ENCODE measurements at regions not wholly inside any gene's neighbourhood (a gene's known extent, or its start where the extent isn't known, plus 50 kb on each side); places are given as distances from the start of the nearest gene placed in this dataset.

- TF ChIP-seq, protein P1, sequence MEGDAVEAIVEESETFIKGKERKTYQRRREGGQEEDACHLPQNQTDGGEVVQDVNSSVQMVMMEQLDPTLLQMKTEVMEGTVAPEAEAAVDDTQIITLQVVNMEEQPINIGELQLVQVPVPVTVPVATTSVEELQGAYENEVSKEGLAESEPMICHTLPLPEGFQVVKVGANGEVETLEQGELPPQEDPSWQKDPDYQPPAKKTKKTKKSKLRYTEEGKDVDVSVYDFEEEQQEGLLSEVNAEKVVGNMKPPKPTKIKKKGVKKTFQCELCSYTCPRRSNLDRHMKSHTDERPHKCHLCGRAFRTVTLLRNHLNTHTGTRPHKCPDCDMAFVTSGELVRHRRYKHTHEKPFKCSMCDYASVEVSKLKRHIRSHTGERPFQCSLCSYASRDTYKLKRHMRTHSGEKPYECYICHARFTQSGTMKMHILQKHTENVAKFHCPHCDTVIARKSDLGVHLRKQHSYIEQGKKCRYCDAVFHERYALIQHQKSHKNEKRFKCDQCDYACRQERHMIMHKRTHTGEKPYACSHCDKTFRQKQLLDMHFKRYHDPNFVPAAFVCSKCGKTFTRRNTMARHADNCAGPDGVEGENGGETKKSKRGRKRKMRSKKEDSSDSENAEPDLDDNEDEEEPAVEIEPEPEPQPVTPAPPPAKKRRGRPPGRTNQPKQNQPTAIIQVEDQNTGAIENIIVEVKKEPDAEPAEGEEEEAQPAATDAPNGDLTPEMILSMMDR (IDR thresholded peaks at IDR 0.05), result no peak
- no peak for TF ChIP-seq POLR2A (IDR thresholded peaks at IDR 0.05)
- no peak for TF ChIP-seq EP300 (IDR thresholded peaks at IDR 0.05)
These were observed 1745.3 kb downstream of the MRPL39 start for GRCh38 chr21:23861911-23862504.
